ENCODE measurements at regions not wholly inside any gene's neighbourhood (a gene's known extent, or its start where the extent isn't known, plus 50 kb on each side); places are given as distances from the start of the nearest gene placed in this dataset.

DNA sequence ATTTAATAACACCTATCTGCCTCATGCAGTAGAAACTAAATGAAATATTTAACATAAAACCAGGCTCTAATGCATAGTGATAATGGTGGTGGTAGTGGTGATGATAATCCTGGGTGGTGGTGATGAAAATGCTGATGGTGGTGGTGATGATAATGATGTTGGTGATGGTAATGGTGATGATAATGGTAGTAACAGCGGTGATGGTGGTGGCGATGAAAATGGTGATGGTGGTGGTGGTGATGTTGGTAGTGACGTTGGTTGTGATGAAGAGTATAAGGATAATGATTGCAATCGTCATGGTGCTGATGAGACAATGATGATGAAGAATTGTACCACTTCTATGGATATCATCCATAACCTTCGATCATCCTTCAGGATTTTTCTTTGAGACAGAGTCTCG lies 173.7 kb upstream of the CDH11 start:
- no peak overlapping the region for H3K4me3 ChIP-seq (ENCODE audit: low read length)
- no peaks in the 10 kb centered on the region for H3K9me3 ChIP-seq (ENCODE audit: control insufficient read depth, insufficient read depth, low read length)
- H3K27me3 ChIP-seq (ENCODE audit: control insufficient read depth, insufficient read depth, low read length) = no peaks in the 10 kb centered on the region
- no peak overlapping the region for H3K27ac ChIP-seq (ENCODE audit: low read length)
- peaks cover 4% of the 10 kb centered on the region; the same call in 1 of the 2 replicates for H3K4me1 ChIP-seq (ENCODE audit: control insufficient read depth, insufficient read depth, low read length)
- 100% methylated on average over 2 of the region's 6 CpGs for WGBS (ENCODE audit: insufficient coverage, insufficient read length)
- no peaks in the 10 kb centered on the region for H3K36me3 ChIP-seq (ENCODE audit: control insufficient read depth, insufficient read depth, low read length)
- DNase-seq (ENCODE audit: low read depth, low spot score) = no peak

DNA sequence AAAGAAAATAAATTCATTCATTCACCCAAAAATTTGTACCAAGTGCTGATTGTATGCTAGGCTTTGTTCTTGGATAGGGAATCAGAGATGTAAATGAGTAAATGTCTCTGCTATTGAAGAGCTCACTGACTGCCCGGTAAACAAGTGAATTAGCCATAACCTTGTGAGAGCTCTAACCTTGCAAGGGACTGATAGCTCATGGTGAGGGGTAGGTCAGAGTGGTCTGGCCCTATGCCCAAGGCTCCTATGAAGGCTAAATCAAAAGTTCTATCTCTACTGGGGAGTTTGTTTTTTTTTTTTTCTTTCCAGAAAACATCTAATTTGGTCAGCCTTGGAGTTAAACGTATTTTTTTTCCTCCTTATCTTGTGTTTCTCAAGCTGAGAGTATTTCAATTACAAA lies 172.8 kb upstream of the CDH11 start:
- no CpG with 5 or more reads among the region's 2 CpGs for WGBS (ENCODE audit: insufficient coverage, insufficient read length)
- Histone ChIP-seq H3K27me3 (ENCODE audit: control insufficient read depth, insufficient read depth, low read length) (no peaks in the 10 kb centered on the region), H3K9me3 (ENCODE audit: control insufficient read depth, insufficient read depth, low read length) (no peaks in the 10 kb centered on the region), H3K36me3 (ENCODE audit: control insufficient read depth, insufficient read depth, low read length) (no peaks in the 10 kb centered on the region), H3K4me1 (ENCODE audit: control insufficient read depth, insufficient read depth, low read length) (peaks cover 4% of the 10 kb centered on the region; the same call in 1 of the 2 replicates), H3K4me3 (ENCODE audit: low read length) (no peak overlapping the region), H3K27ac (ENCODE audit: low read length) (no peak overlapping the region)
- DNase-seq (ENCODE audit: low read depth, low spot score) = no peak

DNA sequence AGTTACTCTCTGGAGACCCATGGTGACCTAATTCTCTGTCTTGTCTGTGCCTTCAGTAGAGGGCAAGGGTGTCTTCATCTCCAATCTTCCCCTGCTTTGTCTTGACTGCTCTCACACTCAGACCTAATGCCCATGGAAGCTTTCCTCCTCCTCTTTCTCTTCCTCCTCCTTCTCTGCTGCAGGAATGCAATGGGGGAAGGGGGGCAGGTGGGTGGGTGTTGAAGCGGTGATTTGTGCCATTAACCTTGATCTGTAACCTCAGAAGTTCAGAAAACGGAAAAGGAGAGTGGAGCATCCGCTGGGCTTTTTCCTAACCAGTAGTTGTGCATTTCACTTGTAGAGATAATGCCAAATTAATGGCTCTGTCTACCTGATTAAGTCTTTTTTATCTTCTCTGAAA lies 172.3 kb upstream of the CDH11 start:
- Histone ChIP-seq H3K4me3 (ENCODE audit: low read length) (no peak overlapping the region), H3K27ac (ENCODE audit: low read length) (no peak overlapping the region), H3K27me3 (ENCODE audit: control insufficient read depth, insufficient read depth, low read length) (no peaks in the 10 kb centered on the region), H3K36me3 (ENCODE audit: control insufficient read depth, insufficient read depth, low read length) (no peaks in the 10 kb centered on the region), H3K4me1 (ENCODE audit: control insufficient read depth, insufficient read depth, low read length) (peaks cover 4% of the 10 kb centered on the region; the same call in 1 of the 2 replicates), H3K9me3 (ENCODE audit: control insufficient read depth, insufficient read depth, low read length) (no peaks in the 10 kb centered on the region)
- DNase-seq (ENCODE audit: low read depth, low spot score) = no peak
- no CpG with 5 or more reads among the region's 3 CpGs for WGBS (ENCODE audit: insufficient coverage, insufficient read length)

DNA sequence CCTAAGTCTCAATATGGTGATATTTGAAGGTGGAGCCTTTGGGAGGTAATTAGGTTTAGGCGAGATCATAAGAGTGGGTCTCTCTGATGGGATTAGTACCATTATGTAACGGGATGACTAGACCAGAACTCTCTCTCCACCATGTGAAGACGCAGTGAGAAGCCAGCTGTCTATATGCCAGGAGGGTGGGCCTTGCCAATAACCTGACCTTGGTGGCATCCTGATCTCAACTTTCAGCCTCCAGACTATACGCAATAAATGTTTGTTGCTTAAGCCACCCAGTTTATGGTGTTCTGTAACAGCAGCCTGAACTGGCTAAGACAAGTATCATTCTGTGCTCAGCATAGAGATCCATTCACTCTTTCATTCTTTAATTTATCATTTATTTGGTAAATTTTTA lies 167.2 kb upstream of the CDH11 start:
- Histone ChIP-seq H3K9me3 (ENCODE audit: control insufficient read depth, insufficient read depth, low read length) (no peaks in the 10 kb centered on the region), H3K4me1 (ENCODE audit: control insufficient read depth, insufficient read depth, low read length) (peaks cover 2% of the 10 kb centered on the region; the same call in 1 of the 2 replicates), H3K4me3 (ENCODE audit: low read length) (no peak overlapping the region), H3K27ac (ENCODE audit: low read length) (no peak overlapping the region), H3K27me3 (ENCODE audit: control insufficient read depth, insufficient read depth, low read length) (no peaks in the 10 kb centered on the region), H3K36me3 (ENCODE audit: control insufficient read depth, insufficient read depth, low read length) (no peaks in the 10 kb centered on the region)
- no peak for DNase-seq (ENCODE audit: low read depth, low spot score)
- no CpG with 5 or more reads among the region's 4 CpGs for WGBS (ENCODE audit: insufficient coverage, insufficient read length)

- Histone ChIP-seq H3K4me1 (ENCODE audit: control insufficient read depth, insufficient read depth, low read length) (peaks cover 1% of the 10 kb centered on the region; the same call in 1 of the 2 replicates), H3K27me3 (ENCODE audit: control insufficient read depth, insufficient read depth, low read length) (no peaks in the 10 kb centered on the region), H3K36me3 (ENCODE audit: control insufficient read depth, insufficient read depth, low read length) (no peaks in the 10 kb centered on the region), H3K27ac (ENCODE audit: low read length) (no peak overlapping the region), H3K4me3 (ENCODE audit: low read length) (no peak overlapping the region), H3K9me3 (ENCODE audit: control insufficient read depth, insufficient read depth, low read length) (no peaks in the 10 kb centered on the region)
- WGBS (ENCODE audit: insufficient coverage, insufficient read length) = no CpG with 5 or more reads among the region's 2 CpGs
- no peak for DNase-seq (ENCODE audit: low read depth, low spot score)
Measured at GRCh38 chr16:65287307-65287706, 165.4 kb upstream of the CDH11 start.

DNA sequence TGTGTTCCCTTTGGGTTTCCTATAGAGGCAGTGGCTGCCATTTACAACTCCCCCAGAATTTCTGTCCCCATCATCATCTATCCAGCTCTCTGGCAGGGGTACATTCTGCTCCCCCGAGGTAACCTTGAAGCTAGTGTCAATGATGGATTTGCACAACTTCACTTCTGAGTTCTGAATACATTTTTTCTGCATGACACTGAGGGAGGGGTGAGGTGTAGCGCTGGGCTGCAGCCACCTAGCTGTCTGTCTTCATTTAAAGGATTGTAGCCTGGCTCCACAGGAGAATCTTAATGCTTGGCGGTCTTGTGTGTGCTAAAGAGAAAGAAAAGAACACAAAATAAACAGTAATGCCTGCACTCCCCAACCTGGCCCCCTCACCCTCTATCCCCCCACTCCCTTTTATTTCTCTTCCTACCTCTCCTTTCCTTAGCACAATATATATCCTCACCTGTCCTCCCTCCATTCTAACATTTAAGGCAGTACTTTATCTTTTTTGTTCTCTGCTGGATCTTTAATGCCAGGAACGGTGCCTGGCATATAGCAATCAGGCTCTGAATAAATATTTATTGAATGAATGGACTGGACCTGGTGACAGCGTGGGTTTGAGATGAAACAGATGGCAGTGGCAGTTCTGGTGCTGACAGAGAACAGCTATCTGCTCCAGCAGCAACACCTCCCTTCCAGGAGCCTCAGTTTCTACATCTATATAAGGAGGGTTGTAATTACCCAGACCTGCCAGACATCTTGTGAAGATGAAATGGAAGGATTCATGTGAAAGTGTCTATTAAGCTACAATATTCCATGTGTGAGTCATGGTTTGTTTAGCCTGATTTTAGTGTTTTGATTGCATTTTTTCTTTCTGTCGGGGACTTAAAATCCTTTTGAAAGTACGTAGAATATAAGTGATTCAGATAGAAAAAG lies 163.5 kb upstream of the CDH11 start:
- peaks cover 7% of the 10 kb centered on the region; the same call in 1 of the 2 replicates for H3K4me1 ChIP-seq (ENCODE audit: control insufficient read depth, insufficient read depth, low read length)
- WGBS (ENCODE audit: insufficient coverage, insufficient read length) = no CpG with 5 or more reads among the region's 7 CpGs
- no peak overlapping the region for H3K27ac ChIP-seq (ENCODE audit: low read length)
- no peaks in the 10 kb centered on the region for H3K36me3 ChIP-seq (ENCODE audit: control insufficient read depth, insufficient read depth, low read length)
- no peaks in the 10 kb centered on the region for H3K9me3 ChIP-seq (ENCODE audit: control insufficient read depth, insufficient read depth, low read length)
- H3K27me3 ChIP-seq (ENCODE audit: control insufficient read depth, insufficient read depth, low read length) = no peaks in the 10 kb centered on the region
- no peak for DNase-seq (ENCODE audit: low read depth, low spot score)
- no peak overlapping the region for H3K4me3 ChIP-seq (ENCODE audit: low read length)

DNA sequence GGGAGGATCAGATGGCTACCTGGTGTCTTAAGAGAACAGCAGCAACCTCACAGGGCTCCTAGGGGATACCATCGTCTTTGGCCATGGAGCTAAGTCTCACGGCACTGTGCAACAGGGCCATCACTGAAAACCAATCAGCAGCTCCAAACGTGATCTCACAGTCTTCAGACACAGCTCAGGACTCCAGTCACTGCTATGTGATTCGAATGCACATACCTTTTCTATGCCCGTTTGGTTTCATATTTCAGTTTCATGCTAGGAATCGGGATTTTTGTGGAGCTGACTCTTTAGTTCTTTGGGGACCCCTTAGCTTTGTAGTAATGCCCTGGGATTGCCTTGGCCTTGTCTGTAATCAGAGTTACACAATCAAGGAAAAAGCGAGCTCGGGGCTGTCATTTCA lies 162.8 kb upstream of the CDH11 start:
- Histone ChIP-seq H3K27ac (ENCODE audit: low read length) (no peak overlapping the region), H3K4me1 (ENCODE audit: control insufficient read depth, insufficient read depth, low read length) (peaks cover 7% of the 10 kb centered on the region; the same call in 1 of the 2 replicates), H3K9me3 (ENCODE audit: control insufficient read depth, insufficient read depth, low read length) (no peaks in the 10 kb centered on the region), H3K4me3 (ENCODE audit: low read length) (no peak overlapping the region), H3K36me3 (ENCODE audit: control insufficient read depth, insufficient read depth, low read length) (no peaks in the 10 kb centered on the region), H3K27me3 (ENCODE audit: control insufficient read depth, insufficient read depth, low read length) (no peaks in the 10 kb centered on the region)
- WGBS (ENCODE audit: insufficient coverage, insufficient read length) = no CpG with 5 or more reads among the region's 8 CpGs
- DNase-seq (ENCODE audit: low read depth, low spot score) = no peak

DNA sequence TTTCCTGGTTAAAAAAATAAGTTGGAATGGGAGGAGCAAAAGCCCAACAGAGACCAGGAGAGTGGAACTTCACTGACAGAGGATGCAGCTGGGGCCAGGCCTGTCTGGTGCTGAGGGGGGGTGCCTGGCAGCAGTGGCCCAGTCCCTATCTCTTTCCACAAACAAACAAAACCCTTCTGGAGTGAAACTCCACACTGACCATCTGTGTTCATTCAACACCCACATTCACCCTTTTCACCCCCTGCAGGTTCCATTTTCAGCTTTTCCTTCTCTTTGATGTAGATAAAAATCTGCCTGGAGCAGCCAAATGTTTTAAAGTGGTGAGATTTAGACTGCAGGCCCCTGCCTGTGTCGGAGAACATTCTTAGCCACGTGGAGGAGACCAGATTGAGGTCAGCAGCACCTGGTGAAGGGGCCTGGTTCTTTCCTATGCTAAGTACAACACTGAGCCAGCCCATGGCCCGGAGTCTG lies 161.4 kb upstream of the CDH11 start:
- Histone ChIP-seq H3K4me1 (ENCODE audit: control insufficient read depth, insufficient read depth, low read length) (peaks cover 7% of the 10 kb centered on the region; the same call in 1 of the 2 replicates), H3K27me3 (ENCODE audit: control insufficient read depth, insufficient read depth, low read length) (no peaks in the 10 kb centered on the region), H3K4me3 (ENCODE audit: low read length) (no peak overlapping the region), H3K36me3 (ENCODE audit: control insufficient read depth, insufficient read depth, low read length) (no peaks in the 10 kb centered on the region), H3K9me3 (ENCODE audit: control insufficient read depth, insufficient read depth, low read length) (no peaks in the 10 kb centered on the region), H3K27ac (ENCODE audit: low read length) (no peak overlapping the region)
- no peak for DNase-seq (ENCODE audit: low read depth, low spot score)
- WGBS (ENCODE audit: insufficient coverage, insufficient read length) = no CpG with 5 or more reads among the region's 3 CpGs

DNA sequence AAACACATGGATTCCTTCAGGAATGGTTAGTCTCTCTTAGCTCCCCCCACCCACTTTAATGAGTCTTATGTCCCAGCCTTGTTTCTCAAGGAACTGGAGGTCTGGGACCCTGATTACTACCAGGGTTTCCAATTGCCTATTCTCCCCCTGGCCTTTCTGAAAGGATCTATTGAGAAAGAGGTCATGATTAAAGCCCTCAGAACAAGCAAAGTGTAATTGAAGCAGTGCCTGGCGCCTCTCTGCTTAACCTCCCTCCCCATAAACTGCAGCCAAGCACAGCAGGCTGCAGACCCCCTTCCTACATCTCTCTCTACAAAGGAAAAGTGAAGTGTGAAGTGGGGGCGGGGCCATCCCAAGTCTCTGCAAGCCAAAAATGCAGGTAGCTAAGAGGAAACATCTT lies 159.7 kb upstream of the CDH11 start:
- peaks cover 7% of the 10 kb centered on the region; the same call in 1 of the 2 replicates for H3K4me1 ChIP-seq (ENCODE audit: control insufficient read depth, insufficient read depth, low read length)
- no CpG with 5 or more reads among the region's 2 CpGs for WGBS (ENCODE audit: insufficient coverage, insufficient read length)
- no peak for DNase-seq (ENCODE audit: low read depth, low spot score)
- H3K36me3 ChIP-seq (ENCODE audit: control insufficient read depth, insufficient read depth, low read length) = no peaks in the 10 kb centered on the region
- no peaks in the 10 kb centered on the region for H3K27me3 ChIP-seq (ENCODE audit: control insufficient read depth, insufficient read depth, low read length)
- H3K4me3 ChIP-seq (ENCODE audit: low read length) = no peak overlapping the region
- no peak overlapping the region for H3K27ac ChIP-seq (ENCODE audit: low read length)
- no peaks in the 10 kb centered on the region for H3K9me3 ChIP-seq (ENCODE audit: control insufficient read depth, insufficient read depth, low read length)

GRCh38 chr16:65280845-65281512 lies 159.1 kb upstream of the CDH11 start:
- Histone ChIP-seq H3K27me3 (ENCODE audit: control insufficient read depth, insufficient read depth, low read length) (no peaks in the 10 kb centered on the region), H3K4me1 (ENCODE audit: control insufficient read depth, insufficient read depth, low read length) (peaks cover 7% of the 10 kb centered on the region; the same call in 1 of the 2 replicates), H3K27ac (ENCODE audit: low read length) (no peak overlapping the region), H3K9me3 (ENCODE audit: control insufficient read depth, insufficient read depth, low read length) (no peaks in the 10 kb centered on the region), H3K36me3 (ENCODE audit: control insufficient read depth, insufficient read depth, low read length) (no peaks in the 10 kb centered on the region), H3K4me3 (ENCODE audit: low read length) (no peak overlapping the region)
- WGBS (ENCODE audit: insufficient coverage, insufficient read length) = no CpG with 5 or more reads among the region's 8 CpGs
- no peak for DNase-seq (ENCODE audit: low read depth, low spot score)
